Peyer's patch (tissue), 4 donors: ENCODE measurements at regions not wholly inside any gene's neighbourhood (a gene's known extent, or its start where the extent isn't known, plus 50 kb on each side); places are given as distances from the start of the nearest gene placed in this dataset.

ENCODE experiments used
- POLR2A ChIP-seq, 2 donors: fragments of 450-650 bp; IDR thresholded peaks; one replicate each; pipeline ENCODE4 v1.5.1; 2017; ENCODE audit warnings: antibody characterized with exemption in 2 of 2, mild to moderate bottlenecking in 2 of 2, moderate library complexity in 2 of 2
- TF ChIP-seq, protein P1 (sequence below), 6 experiments: fragments of 450-650 bp in 4 of 6; fragments of 200-600 bp in 2 of 6; sonication (generic) in 1 of 6; IDR thresholded peaks; one replicate each; pipeline ENCODE4 v1.5.1; 2017 to 2019; ENCODE audit warnings: antibody characterized with exemption in 6 of 6, mild to moderate bottlenecking in 3 of 6, moderate library complexity in 1 of 6

DNA sequence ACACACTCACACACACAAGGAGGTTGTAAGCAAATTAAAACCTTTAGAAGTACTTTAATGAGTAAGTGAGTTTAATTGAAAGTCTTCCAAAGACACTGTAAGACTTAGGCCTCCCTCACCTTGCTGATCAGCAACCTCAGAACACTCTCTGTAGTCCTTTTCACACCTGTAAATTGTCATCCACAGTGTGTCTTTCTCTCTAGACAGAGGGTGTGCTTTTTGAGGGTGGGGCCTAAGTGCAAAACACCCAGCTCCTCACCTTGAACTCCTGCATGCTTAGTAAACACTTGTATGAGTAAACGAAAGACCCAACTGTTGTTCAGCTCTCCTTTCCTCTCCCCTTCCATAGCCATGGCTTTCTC, 183.2 kb upstream of the IL12A start:
- no peak for TF ChIP-seq POLR2A (IDR thresholded peaks at IDR 0.05)
- TF ChIP-seq, protein P1, sequence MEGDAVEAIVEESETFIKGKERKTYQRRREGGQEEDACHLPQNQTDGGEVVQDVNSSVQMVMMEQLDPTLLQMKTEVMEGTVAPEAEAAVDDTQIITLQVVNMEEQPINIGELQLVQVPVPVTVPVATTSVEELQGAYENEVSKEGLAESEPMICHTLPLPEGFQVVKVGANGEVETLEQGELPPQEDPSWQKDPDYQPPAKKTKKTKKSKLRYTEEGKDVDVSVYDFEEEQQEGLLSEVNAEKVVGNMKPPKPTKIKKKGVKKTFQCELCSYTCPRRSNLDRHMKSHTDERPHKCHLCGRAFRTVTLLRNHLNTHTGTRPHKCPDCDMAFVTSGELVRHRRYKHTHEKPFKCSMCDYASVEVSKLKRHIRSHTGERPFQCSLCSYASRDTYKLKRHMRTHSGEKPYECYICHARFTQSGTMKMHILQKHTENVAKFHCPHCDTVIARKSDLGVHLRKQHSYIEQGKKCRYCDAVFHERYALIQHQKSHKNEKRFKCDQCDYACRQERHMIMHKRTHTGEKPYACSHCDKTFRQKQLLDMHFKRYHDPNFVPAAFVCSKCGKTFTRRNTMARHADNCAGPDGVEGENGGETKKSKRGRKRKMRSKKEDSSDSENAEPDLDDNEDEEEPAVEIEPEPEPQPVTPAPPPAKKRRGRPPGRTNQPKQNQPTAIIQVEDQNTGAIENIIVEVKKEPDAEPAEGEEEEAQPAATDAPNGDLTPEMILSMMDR (IDR thresholded peaks at IDR 0.05) = no peak
